Transverse colon (tissue), 4 donors: ENCODE measurements at regions not wholly inside any gene's neighbourhood (a gene's known extent, or its start where the extent isn't known, plus 50 kb on each side); places are given as distances from the start of the nearest gene placed in this dataset.

Source experiments
- CTCF ChIP-seq, 5 experiments: fragments of 200-600 bp in 3 of 5; fragments of 450-650 bp in 2 of 5; sonication (generic) in 3 of 5; IDR thresholded peaks; 1 replicate in 2 of 5; 2 replicates in 3 of 5; pipeline ENCODE4 v1.5.1; 2016 to 2017; ENCODE audit warnings: antibody characterized with exemption in 5 of 5, inconsistent platforms in 3 of 5, mild to moderate bottlenecking in 2 of 5, moderate library complexity in 1 of 5
- EP300 ChIP-seq: sonication (generic); formaldehyde crosslinking; IDR thresholded peaks from one replicate; pipeline ENCODE4 v1.6.1; 2017; ENCODE audit warnings: antibody characterized with exemption, low read depth
- POLR2A ChIP-seq: fragments of 450-650 bp; IDR thresholded peaks from one replicate; pipeline ENCODE4 v1.6.1; 2016; ENCODE audit warnings: antibody characterized with exemption, mild to moderate bottlenecking, moderate library complexity
- POLR2AphosphoS5 ChIP-seq, 3 donors: sonication (generic); formaldehyde crosslinking; IDR thresholded peaks; one replicate each; pipeline ENCODE4 v1.6.1; 2016; ENCODE audit warnings: antibody characterized with exemption in 3 of 3

DNA sequence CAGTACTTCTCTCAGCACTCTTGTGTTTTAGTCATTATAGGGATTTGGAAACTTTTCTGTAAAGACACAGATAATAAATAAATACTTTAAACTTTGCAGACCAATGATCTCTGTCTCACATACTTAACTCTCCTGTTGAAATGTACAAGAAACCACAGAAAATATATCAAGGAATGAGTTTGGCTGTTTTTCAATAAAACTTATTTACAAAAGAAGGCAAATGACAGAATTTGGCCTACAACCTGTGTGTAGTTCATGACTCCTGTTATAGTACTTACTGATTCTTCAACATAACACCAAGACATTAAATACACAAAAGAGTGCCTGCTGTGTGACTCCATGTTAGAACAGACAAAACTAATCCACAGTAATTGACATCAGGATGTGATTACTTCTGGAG lies 510.0 kb upstream of the PHF14 start:
- TF ChIP-seq EP300: no peak
- no peak for TF ChIP-seq CTCF (IDR thresholded peaks at IDR 0.05)
- no peak for TF ChIP-seq POLR2A
- no peak for TF ChIP-seq POLR2AphosphoS5 (IDR thresholded peaks at IDR 0.05)
